ENCODE measurements at regions not wholly inside any gene's neighbourhood (a gene's known extent, or its start where the extent isn't known, plus 50 kb on each side); places are given as distances from the start of the nearest gene placed in this dataset.
"Not testable (repeated sequence)": the region's sequence is repeated elsewhere in the genome, so short reads cannot be mapped to it uniquely, and the experiment has no call there.

DNA sequence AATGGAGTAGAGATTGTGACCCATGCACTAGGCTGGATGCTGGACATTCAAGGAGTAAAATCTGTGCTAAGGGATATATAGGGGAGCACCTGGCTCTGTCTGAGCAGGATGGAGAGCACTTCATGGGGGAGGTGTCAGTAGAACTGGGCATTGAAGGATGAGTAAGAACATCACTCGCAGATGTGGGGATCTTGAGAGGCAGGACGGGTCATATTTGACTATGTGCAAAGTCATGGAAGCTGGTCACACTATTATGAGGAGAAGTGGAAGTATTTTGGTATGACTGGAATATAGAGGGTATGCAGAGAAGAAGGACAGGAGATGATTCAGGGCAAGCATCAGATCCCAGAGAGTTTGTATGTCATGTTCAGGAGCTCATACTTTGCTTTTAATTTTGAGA lies 62.9 kb upstream of the PCDH8 start:
- no peak overlapping the region for H3K23ac ChIP-seq (ENCODE audit: insufficient read length, low read depth, low read length)
- Mint-ChIP-seq H3K9me3 (no peaks in the 10 kb centered on the region), H3K4me1 (peaks cover 14 to 15% of the 10 kb centered on the region in 2 experiments), H3K27me3 (ENCODE audit: low read depth) (peaks cover 20% of the 10 kb centered on the region), H3K4me3 (no peak overlapping the region), H3K27ac (no peak overlapping the region), H3K36me3 (ENCODE audit: insufficient read depth in 1 of 3, low read depth in 3 of 3) (no peaks in the 10 kb centered on the region)
- no peak overlapping the region for H3K14ac ChIP-seq (ENCODE audit: insufficient read depth, low read length)
- H3K9ac ChIP-seq (ENCODE audit: extremely low read depth, insufficient read length, low read length): no peak overlapping the region
- H3K4ac ChIP-seq (ENCODE audit: low read depth, low read length): no peak overlapping the region
- no peaks in the 10 kb centered on the region; the same call in 1 of the 2 replicates for H3K4me1 ChIP-seq (ENCODE audit: insufficient read depth, low read length)
- no peak overlapping the region for H2BK120ac ChIP-seq (ENCODE audit: low read depth, low read length, poor library complexity, severe bottlenecking)
- no peak overlapping the region for H3T11ph ChIP-seq (ENCODE audit: low read length)
- H3K18ac ChIP-seq (ENCODE audit: insufficient read length, low read depth, low read length): no peak overlapping the region
- H3K27ac ChIP-seq (ENCODE audit: insufficient read length, low read depth, low read length): no peak overlapping the region
- no peak overlapping the region for H3K56ac ChIP-seq (ENCODE audit: insufficient read length, low read depth, low read length)
- no peak for DNase-seq
- TF ChIP-seq, protein P1, sequence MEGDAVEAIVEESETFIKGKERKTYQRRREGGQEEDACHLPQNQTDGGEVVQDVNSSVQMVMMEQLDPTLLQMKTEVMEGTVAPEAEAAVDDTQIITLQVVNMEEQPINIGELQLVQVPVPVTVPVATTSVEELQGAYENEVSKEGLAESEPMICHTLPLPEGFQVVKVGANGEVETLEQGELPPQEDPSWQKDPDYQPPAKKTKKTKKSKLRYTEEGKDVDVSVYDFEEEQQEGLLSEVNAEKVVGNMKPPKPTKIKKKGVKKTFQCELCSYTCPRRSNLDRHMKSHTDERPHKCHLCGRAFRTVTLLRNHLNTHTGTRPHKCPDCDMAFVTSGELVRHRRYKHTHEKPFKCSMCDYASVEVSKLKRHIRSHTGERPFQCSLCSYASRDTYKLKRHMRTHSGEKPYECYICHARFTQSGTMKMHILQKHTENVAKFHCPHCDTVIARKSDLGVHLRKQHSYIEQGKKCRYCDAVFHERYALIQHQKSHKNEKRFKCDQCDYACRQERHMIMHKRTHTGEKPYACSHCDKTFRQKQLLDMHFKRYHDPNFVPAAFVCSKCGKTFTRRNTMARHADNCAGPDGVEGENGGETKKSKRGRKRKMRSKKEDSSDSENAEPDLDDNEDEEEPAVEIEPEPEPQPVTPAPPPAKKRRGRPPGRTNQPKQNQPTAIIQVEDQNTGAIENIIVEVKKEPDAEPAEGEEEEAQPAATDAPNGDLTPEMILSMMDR (conservative IDR thresholded peaks at IDR 0.05): no peak
- H3K27me3 ChIP-seq (ENCODE audit: insufficient read depth, low read length): no peaks in the 10 kb centered on the region; the same call in 1 of the 2 replicates
- H2BK20ac ChIP-seq (ENCODE audit: low read depth, low read length, poor library complexity, severe bottlenecking): no peak overlapping the region
- H4K20me1 ChIP-seq (ENCODE audit: control insufficient read depth, insufficient read depth, insufficient read length): no peaks in the 10 kb centered on the region
- H3K4me2 ChIP-seq (ENCODE audit: insufficient read depth, insufficient read length, low read length): no peak overlapping the region
- no peak overlapping the region for H2BK5ac ChIP-seq (ENCODE audit: insufficient read length, low read length)
- no peaks in the 10 kb centered on the region for H3K79me1 ChIP-seq (ENCODE audit: insufficient read depth, low read depth, low read length, poor library complexity, severe bottlenecking)
- H2AFZ ChIP-seq (ENCODE audit: low read length): no peak overlapping the region
- H3K79me2 ChIP-seq (ENCODE audit: insufficient read depth, low read length): no peaks in the 10 kb centered on the region
- no peak overlapping the region for H4K8ac ChIP-seq (replicated peaks; ENCODE audit: insufficient read length, low read depth, low read length)
- H3K9me3 ChIP-seq (ENCODE audit: control insufficient read depth, low read depth, low read length): no peaks in the 10 kb centered on the region
- H3K23me2 ChIP-seq (ENCODE audit: insufficient read length, low read depth, low read length, poor library complexity, severe bottlenecking): no peaks in the 10 kb centered on the region
- H2BK15ac ChIP-seq (ENCODE audit: low read depth, low read length): no peak overlapping the region
- H2AK5ac ChIP-seq (ENCODE audit: insufficient read length, low read length): no peak overlapping the region
- WGBS (ENCODE audit: extremely low coverage, insufficient read length, low lambda C conversion rate): no CpG with 5 or more reads among the region's 2 CpGs
- no peak overlapping the region for H4K5ac ChIP-seq (ENCODE audit: insufficient read length, low read depth, low read length)
- no peak overlapping the region for H2BK12ac ChIP-seq (ENCODE audit: insufficient read length, low read depth, low read length)
- H4K91ac ChIP-seq (ENCODE audit: insufficient read length, low read depth, low read length): no peak overlapping the region

DNA sequence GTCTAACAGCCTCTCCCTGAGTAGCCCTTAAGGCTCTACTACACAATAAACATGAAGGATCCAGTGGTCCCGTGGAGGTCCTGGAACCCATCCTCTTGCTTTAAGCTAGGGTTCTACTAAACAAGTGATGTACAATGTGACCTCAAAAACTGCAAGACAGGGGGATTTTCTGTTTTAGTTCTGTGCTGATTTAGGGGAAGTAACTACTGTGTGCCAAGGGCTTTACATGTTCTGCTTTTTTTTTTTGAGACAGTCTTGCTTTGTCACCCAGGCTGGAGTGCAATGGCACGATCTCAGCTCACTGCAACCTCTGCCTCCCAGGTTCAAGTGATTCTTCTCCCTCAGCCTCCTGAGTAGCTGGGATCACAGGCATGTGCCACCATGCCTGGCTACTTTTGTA lies 61.9 kb upstream of the PCDH8 start:
- Mint-ChIP-seq H3K27me3 (ENCODE audit: low read depth) (peaks cover 20% of the 10 kb centered on the region), H3K4me1 (peaks cover 25 to 26% of the 10 kb centered on the region in 2 experiments)
- not testable (repeated sequence) for H2BK20ac ChIP-seq (ENCODE audit: low read depth, low read length, poor library complexity, severe bottlenecking); H4K5ac ChIP-seq (ENCODE audit: insufficient read length, low read depth, low read length); H3K4me1 ChIP-seq (ENCODE audit: insufficient read depth, low read length); H3T11ph ChIP-seq (ENCODE audit: low read length); H3K9ac ChIP-seq (ENCODE audit: extremely low read depth, insufficient read length, low read length); H4K91ac ChIP-seq (ENCODE audit: insufficient read length, low read depth, low read length); H3K27me3 ChIP-seq (ENCODE audit: insufficient read depth, low read length); H3K27ac ChIP-seq (ENCODE audit: insufficient read length, low read depth, low read length); H3K36me3 Mint-ChIP-seq (ENCODE audit: insufficient read depth in 1 of 3, low read depth in 3 of 3); H3K79me1 ChIP-seq (ENCODE audit: insufficient read depth, low read depth, low read length, poor library complexity, severe bottlenecking); H2AK5ac ChIP-seq (ENCODE audit: insufficient read length, low read length); H3K23me2 ChIP-seq (ENCODE audit: insufficient read length, low read depth, low read length, poor library complexity, severe bottlenecking); H3K9me3 Mint-ChIP-seq; H3K4ac ChIP-seq (ENCODE audit: low read depth, low read length); H2BK12ac ChIP-seq (ENCODE audit: insufficient read length, low read depth, low read length); H3K4me3 Mint-ChIP-seq; H4K20me1 ChIP-seq (ENCODE audit: control insufficient read depth, insufficient read depth, insufficient read length); H3K18ac ChIP-seq (ENCODE audit: insufficient read length, low read depth, low read length); H4K8ac ChIP-seq (replicated peaks; ENCODE audit: insufficient read length, low read depth, low read length); H2BK120ac ChIP-seq (ENCODE audit: low read depth, low read length, poor library complexity, severe bottlenecking); H2BK5ac ChIP-seq (ENCODE audit: insufficient read length, low read length); H3K23ac ChIP-seq (ENCODE audit: insufficient read length, low read depth, low read length); H3K14ac ChIP-seq (ENCODE audit: insufficient read depth, low read length); H3K56ac ChIP-seq (ENCODE audit: insufficient read length, low read depth, low read length); H3K9me3 ChIP-seq (ENCODE audit: control insufficient read depth, low read depth, low read length); H3K79me2 ChIP-seq (ENCODE audit: insufficient read depth, low read length); H2BK15ac ChIP-seq (ENCODE audit: low read depth, low read length); H3K4me2 ChIP-seq (ENCODE audit: insufficient read depth, insufficient read length, low read length); H2AFZ ChIP-seq (ENCODE audit: low read length); DNase-seq; H3K27ac Mint-ChIP-seq
- no CpG with 5 or more reads among the region's 2 CpGs for WGBS (ENCODE audit: extremely low coverage, insufficient read length, low lambda C conversion rate)
